SHP77 (cell line): ENCODE measurements at regions not wholly inside any gene's neighbourhood (a gene's known extent, or its start where the extent isn't known, plus 50 kb on each side); places are given as distances from the start of the nearest gene placed in this dataset.

Experiments used
- DNase-seq, 2 experiments: peaks; one replicate each; lab custom pipeline; 2025; lab: John Stamatoyannopoulos, UW

DNA sequence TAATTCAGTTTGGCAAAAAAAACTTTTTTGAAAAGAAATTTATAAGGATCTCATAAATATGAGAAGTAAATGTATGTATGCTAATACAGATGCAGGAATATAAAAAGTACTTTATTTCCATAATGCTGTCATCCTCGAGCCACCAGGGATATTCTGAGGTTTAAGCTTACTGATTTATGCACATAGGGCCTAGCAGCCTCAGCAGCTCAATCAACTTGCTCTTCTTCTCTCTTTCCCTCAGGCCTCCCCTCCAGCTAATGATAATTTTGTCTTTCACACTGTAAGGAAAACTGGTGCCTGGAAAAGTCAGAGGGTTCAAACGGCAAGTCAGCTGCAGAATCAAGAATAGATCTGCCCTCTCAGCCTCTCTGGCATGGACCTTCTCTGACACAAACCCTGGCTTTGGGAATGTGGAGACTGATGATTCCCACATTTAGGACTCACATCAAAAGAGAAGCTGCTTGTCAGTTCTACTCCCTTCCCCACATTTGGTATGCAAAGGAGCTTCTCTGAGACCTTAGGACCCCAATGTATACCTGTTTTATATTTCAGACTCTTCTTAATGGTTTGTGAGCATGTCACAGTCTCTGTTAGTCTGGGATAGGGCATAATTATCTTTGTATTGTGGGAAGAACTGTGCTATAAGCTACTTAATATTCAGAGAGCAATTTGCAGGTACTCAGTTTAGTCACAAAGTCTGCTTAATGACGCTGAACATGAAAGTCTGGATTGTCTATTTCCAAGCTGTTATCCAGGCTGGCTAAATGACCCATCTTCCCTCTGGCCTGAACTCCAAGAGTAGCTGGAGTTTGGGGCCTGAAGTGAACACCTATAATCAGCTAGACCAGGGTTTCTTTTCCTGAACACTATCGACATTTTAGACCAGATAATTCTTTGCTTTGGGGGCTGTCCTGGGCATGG is 52.1 kb upstream of the DIPK1A start:
- no peak for DNase-seq

DNA sequence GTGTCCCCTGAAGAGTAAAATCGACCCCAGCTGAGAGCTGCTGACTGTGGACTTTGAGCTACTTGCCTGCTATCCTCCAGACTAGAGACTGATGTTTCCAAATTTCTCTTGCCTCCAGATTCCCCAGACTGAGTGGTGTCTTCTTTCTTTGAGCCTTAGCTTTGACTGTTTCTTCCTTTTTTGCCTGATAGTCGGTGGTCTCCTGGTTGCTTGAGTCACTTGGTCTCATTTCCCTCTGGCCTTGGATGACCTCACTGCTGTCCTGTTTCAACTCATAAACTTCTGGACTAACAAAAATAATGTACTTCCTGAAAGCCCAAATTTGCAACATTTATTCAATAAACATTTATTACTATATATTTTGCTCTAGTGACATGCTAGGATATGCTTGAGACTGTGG is 52.9 kb upstream of the DIPK1A start:
- no peak for DNase-seq

DNA sequence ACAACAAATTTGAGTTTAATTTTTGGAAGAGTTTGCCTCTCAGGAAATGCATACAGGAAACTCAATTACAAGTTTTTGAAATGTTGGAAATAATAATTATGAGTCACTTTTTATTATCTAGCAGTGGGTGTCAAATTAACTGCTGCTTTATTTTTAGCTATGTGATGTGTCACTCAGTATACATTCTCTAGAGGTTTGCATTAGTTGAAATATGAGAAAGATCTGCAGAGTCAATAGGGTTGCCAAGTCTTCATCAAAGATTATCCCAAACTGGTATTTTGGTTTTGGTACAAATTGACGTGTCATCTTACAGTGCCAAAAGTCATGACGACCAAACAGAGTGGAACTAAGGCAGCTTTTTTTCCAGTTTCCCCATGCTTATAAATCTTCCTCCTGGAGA is 54.3 kb upstream of the DIPK1A start:
- DNase-seq: no peak

DNA sequence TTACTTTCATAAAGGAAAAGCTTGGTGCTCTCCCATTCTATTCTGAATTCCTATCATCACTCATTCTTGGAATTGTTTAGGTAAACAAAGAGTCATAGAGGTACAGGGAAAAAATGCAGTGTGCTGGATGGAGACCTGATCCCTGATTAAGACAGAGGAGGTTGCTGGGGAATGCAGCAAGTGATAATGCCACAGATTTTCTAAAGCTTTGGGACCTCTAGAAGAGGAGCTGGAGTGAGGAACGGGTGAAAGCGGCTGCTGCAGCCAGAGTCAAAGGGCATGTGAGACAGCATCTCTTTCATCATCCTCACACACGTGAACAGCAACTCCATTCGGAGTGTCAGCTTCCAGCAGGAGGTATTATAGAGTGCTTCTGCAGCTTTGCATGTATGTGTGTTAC is 54.9 kb upstream of the DIPK1A start:
- no peak for DNase-seq

DNA sequence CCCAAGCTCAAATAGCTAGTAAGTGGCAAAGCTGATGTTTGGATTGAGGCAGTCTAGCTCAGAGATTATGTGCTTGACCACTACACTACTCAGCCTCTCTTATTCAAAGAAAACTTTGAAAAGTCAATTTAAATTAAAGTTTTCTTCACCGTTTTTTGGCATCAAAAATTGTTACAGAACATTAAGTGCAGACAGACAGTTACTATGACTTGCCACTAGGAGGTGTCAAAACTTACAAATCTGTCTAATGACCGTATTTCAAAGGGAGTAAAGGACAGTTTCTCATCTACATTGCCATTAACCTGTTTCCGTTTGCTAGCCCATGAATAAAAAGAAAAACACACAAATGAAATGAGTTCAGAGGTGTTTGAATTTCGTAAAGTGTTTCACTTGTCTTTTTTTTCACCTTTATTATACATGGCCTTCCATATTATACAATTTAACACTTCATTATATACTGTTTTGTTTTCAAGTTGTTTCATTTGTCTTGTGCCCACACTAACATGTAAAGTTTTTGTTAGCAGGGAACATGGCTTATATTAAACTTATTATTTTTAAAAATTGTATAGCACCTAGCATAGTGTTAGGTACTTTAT is 57.4 kb upstream of the MTF2 start:
- peak; percentile 27 to 38 for DNase-seq

DNA sequence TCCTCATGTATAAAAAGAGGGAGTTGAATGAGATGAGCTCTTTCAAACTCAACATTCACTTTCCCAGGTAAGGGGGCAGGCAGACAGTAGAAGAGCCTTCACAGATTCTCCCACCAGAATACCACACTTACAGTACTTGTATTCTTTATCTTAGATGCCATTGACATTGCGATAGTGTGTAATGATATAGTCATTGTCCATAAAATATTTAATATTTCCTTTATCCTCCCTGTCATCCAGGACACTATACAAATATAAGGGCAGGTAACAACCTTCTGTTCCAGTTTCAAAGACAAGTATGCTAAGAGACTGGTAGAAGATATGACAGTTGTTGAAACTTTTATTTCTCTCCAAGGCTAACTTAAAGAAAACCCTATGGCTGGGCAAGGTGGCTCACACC is 56.5 kb upstream of the MTF2 start:
- DNase-seq: no peak

DNA sequence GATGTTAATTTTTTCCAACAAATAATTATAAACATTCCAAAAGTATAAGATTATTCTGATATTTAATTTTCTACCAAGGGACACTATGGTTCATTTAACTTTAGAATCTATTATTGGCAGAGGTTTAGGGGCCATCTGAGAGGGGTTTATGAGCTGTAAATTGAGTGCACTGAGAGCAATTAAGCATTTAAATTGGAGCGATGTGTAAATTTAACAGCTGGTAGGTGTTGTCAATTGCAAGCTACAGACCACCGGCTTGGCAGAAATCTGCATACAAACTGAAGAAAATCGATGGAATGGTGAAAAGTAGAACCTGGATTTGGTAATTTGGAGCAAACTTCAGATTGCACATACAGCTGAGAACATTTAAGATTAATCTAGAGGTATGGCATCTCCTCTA is 55.8 kb upstream of the MTF2 start:
- no peak for DNase-seq

DNA sequence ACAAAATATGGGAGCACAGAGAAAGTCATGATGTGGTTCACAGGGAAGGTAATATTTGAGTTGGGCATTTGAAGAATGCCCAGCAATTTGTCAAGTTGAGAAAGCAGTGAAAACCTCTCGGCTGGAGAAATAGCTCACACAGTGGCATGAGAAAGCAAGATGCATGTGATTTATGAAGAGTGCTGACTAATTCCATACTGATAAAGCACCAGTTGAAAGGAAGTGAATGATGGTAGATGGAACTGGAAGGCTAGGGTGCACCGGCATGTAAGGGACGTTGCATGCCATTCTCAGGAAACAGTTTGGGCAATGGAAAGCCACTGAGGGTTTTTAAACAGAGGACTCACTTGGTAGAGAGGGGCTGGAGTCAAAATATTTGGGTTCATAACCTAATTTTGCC is 53.5 kb upstream of the MTF2 start:
- DNase-seq: no peak

DNA sequence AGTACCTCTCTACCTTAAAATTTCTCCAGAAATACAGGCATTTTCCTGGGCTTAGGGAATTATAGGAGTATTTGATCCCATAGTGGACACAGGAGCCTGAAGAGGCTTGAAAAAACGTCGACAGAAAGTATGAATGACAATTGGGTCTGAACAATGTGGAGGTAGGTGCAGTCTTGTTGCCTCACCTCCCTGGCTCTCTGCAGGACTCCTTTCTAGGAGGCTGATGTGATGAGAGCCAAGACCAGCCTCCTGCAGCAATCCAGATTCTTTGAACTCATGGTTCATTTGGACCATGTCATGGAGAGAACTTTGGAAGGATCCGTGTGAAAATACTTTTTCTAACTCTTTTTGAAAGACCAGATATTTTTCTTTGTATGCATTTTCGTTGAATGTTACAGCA is 50.5 kb upstream of the MTF2 start:
- DNase-seq: no peak
